VCaP (cell line): ENCODE measurements at regions not wholly inside any gene's neighbourhood (a gene's known extent, or its start where the extent isn't known, plus 50 kb on each side); places are given as distances from the start of the nearest gene placed in this dataset.

Source experiments
- H3K27ac ChIP-seq: fragments of 450-650 bp; 2 replicates; pipeline ENCODE4 v1.5.1; 2017
- CTCF ChIP-seq: fragments of 450-650 bp; conservative IDR thresholded peaks from 2 replicates; pipeline ENCODE4 v1.5.1; 2017; ENCODE audit warnings: mild to moderate bottlenecking, moderate library complexity

GRCh38 chr4:28948501-28948900 is 1771.7 kb upstream of the PCDH7 start:
- no peak for TF ChIP-seq CTCF
- no peak overlapping the region for H3K27ac ChIP-seq

- H3K27ac ChIP-seq, result no peak overlapping the region
- TF ChIP-seq CTCF, result no peak
These were observed 1753.2 kb upstream of the PCDH7 start for GRCh38 chr4:28966982-28967381.

GRCh38 chr4:28973587-28974350 is 1746.4 kb upstream of the PCDH7 start:
- H3K27ac ChIP-seq, result no peak overlapping the region
- no peak for TF ChIP-seq CTCF

- TF ChIP-seq CTCF, result no peak
- H3K27ac ChIP-seq, result no peak overlapping the region
These were observed 1743.8 kb upstream of the PCDH7 start for GRCh38 chr4:28976369-28976768.

DNA sequence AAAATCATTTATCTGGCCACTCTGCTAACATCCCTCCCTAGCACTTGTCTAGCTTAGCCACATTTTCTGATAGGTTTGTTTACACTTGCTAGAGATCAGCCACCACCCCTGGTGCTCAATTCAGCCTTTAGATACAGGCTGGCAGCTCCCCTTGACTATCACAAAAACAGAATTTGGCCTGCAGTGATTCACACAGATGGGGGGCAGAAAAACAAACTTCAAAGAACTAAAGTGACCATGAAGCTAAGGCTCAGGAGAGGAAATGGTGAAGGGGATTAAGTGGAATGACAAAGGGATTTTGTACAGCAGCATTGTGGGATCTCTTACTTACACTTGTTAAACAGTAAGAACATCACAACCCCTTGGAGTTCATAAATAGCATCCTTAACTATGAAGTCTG is 1718.0 kb upstream of the PCDH7 start:
- no peak for TF ChIP-seq CTCF

DNA sequence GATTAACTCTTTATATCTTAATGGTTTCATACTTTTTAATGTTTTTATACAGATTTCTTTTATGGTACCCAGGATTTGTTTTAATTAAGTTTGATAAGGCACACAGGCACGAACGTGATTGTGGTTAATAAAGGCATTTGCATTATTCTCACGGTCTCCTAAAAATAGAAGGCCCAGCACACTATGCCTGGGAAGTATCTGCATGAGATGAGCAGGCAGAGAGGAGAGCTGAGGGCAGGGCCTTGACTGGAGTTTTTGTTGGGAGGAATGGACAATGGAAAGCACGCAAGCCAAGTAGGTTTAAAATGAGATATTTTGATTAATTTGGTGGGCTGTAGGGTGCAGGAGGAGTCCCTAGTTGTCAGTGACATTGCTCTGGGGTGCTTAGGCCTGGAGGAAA is 1714.3 kb upstream of the PCDH7 start:
- no peak for TF ChIP-seq CTCF
- no peak overlapping the region for H3K27ac ChIP-seq

More for the DNA sequence above, 1718.0 kb upstream of the PCDH7 start:
- H3K27ac ChIP-seq, result no peak overlapping the region

DNA sequence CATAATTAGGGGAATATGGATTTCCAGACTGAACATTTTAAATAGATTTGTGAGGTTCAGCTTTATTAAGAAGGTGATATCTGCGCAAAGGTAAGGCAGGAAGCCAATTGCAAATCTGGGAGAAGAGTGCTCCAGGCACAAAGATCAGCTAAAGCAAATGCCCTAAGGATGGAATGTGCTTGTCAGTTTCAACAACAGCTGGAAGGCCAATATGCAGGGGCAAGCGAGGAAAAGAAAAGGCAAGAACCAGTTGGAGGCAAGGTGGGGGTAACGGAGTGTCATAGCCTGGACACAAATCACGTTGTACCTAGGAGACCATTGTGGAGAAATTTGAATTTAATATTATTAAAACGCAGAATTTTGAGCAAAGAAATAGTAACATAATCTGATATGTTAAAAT is 1710.3 kb upstream of the PCDH7 start:
- no peak overlapping the region for H3K27ac ChIP-seq
- TF ChIP-seq CTCF, result no peak
